Gastroesophageal sphincter (tissue), 3 donors: ENCODE measurements at regions not wholly inside any gene's neighbourhood (a gene's known extent, or its start where the extent isn't known, plus 50 kb on each side); places are given as distances from the start of the nearest gene placed in this dataset.

Experiments
- EP300 ChIP-seq: sonication (generic); formaldehyde crosslinking; IDR thresholded peaks from one replicate; pipeline ENCODE4 v1.6.1; 2017; ENCODE audit warnings: antibody characterized with exemption, mild to moderate bottlenecking
- TF ChIP-seq, protein P1 (sequence below), 4 experiments: fragments of 200-600 bp in 2 of 4; fragments of 450-650 bp in 2 of 4; sonication (generic) in 1 of 4; IDR thresholded peaks; one replicate each; pipeline ENCODE4 v1.5.1; 2017 to 2019; ENCODE audit warnings: antibody characterized with exemption in 4 of 4, mild to moderate bottlenecking in 2 of 4, moderate library complexity in 2 of 4

DNA sequence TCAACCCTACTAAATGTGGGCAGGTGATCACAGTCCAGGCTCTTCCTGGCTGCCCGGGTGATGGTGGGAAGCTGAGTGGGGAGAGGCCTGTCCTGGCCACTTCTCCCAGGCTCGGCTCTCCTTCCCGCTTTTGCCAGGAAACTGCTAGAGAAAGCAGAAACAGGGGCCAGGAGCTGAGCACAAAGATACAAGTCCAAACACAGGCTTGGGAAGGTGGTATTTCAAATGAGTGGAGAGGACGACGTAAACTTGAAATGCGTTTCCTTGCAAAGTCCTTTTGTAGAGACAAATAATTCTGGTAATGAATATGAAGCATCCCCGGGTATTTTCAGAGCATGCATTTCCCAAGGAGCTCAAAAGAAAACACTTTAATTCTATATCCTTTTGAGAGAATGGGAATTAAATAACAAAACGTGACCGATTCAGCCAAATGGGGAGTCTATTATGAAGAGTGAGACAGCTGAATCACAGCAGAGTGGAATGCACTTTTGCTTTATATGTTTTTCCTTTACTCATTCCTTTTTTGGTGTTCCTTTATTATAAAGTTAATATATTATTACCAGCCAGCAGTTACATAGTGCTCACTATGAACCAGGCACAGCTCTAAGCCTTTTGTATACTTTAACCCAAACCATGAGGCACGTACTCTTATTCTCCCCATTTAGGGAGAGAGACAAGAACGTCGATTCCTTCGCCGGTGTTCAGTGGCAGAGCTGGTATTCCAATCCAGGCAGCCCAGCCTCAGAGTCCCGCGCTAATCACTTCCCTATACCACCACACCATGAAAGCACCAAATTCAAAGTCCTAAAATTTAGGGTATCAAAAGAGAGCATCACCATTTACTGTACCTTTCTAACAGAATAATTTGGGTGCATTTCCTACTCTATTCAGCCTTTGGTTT is 218.2 kb upstream of the KLF14 start:
- TF ChIP-seq, protein P1, sequence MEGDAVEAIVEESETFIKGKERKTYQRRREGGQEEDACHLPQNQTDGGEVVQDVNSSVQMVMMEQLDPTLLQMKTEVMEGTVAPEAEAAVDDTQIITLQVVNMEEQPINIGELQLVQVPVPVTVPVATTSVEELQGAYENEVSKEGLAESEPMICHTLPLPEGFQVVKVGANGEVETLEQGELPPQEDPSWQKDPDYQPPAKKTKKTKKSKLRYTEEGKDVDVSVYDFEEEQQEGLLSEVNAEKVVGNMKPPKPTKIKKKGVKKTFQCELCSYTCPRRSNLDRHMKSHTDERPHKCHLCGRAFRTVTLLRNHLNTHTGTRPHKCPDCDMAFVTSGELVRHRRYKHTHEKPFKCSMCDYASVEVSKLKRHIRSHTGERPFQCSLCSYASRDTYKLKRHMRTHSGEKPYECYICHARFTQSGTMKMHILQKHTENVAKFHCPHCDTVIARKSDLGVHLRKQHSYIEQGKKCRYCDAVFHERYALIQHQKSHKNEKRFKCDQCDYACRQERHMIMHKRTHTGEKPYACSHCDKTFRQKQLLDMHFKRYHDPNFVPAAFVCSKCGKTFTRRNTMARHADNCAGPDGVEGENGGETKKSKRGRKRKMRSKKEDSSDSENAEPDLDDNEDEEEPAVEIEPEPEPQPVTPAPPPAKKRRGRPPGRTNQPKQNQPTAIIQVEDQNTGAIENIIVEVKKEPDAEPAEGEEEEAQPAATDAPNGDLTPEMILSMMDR (IDR thresholded peaks at IDR 0.05): no peak
- TF ChIP-seq EP300: no peak
